Activated CD8-positive, alpha-beta memory T cell treated with anti-CD3 and anti-CD28 coated beads, Interleukin-2, amount 50 U/mL, for 4 hours (primary cell): ENCODE measurements at regions not wholly inside any gene's neighbourhood (a gene's known extent, or its start where the extent isn't known, plus 50 kb on each side); places are given as distances from the start of the nearest gene placed in this dataset.
"Not testable (repeated sequence)": the region's sequence is repeated elsewhere in the genome, so short reads cannot be mapped to it uniquely, and the experiment has no call there.

Experiments used
- DNase-seq: peaks from one replicate; pipeline ENCODE4 v3.0.0-alpha.2; 2020

GRCh38 chr10:4633186-4633585 lies 192.8 kb upstream of the AKR1E2 start:
- no peak for DNase-seq

- no peak for DNase-seq
Observed at GRCh38 chr10:4632757-4633156, 193.2 kb upstream of the AKR1E2 start.

GRCh38 chr10:4626919-4627318 lies 199.1 kb upstream of the AKR1E2 start:
- DNase-seq, result no peak

- DNase-seq, result no peak
Observed at GRCh38 chr10:4623757-4624420, 202.1 kb upstream of the AKR1E2 start.

- DNase-seq, result no peak
Observed at GRCh38 chr10:4623200-4623599, 202.8 kb upstream of the AKR1E2 start.

GRCh38 chr10:4622384-4622783 lies 203.6 kb upstream of the AKR1E2 start:
- no peak for DNase-seq

- DNase-seq, result no peak
Observed at GRCh38 chr10:4617589-4617988, 208.4 kb upstream of the AKR1E2 start.

- DNase-seq, result no peak
Observed at GRCh38 chr10:4615042-4615441, 211.0 kb upstream of the AKR1E2 start.

GRCh38 chr10:4609251-4609650 lies 216.8 kb upstream of the AKR1E2 start:
- no peak for DNase-seq

- DNase-seq, result no peak
Observed at GRCh38 chr10:4607681-4608080, 218.3 kb upstream of the AKR1E2 start.

- DNase-seq, result no peak
Observed at GRCh38 chr10:4606856-4607636, 219.0 kb upstream of the AKR1E2 start.

- DNase-seq, result no peak
Observed at GRCh38 chr10:4602764-4603491, 223.1 kb upstream of the AKR1E2 start.

- no peak for DNase-seq
Observed at GRCh38 chr10:4599471-4599870, 226.5 kb upstream of the AKR1E2 start.

- DNase-seq, result not testable (repeated sequence)
Observed at GRCh38 chr10:4597898-4598297, 228.1 kb upstream of the AKR1E2 start.

GRCh38 chr10:4596951-4597350 lies 229.1 kb upstream of the AKR1E2 start:
- no peak for DNase-seq

GRCh38 chr10:4595719-4596319 lies 230.2 kb upstream of the AKR1E2 start:
- no peak for DNase-seq

GRCh38 chr10:4590807-4591206 lies 235.2 kb upstream of the AKR1E2 start:
- DNase-seq, result no peak

GRCh38 chr10:4588824-4589223 lies 237.2 kb upstream of the AKR1E2 start:
- DNase-seq, result no peak

GRCh38 chr10:4587466-4587865 lies 238.5 kb upstream of the AKR1E2 start:
- no peak for DNase-seq

- no peak for DNase-seq
Observed at GRCh38 chr10:4586776-4587175, 239.2 kb upstream of the AKR1E2 start.

- no peak for DNase-seq
Observed at GRCh38 chr10:4581929-4582328, 244.1 kb upstream of the AKR1E2 start.

- DNase-seq, result no peak
Observed at GRCh38 chr10:4579844-4580243, 246.2 kb upstream of the AKR1E2 start.

- DNase-seq, result no peak
Observed at GRCh38 chr10:4576206-4576605, 249.8 kb upstream of the AKR1E2 start.

GRCh38 chr10:4569151-4569550 lies 256.9 kb upstream of the AKR1E2 start:
- DNase-seq, result no peak
